Endothelial cell (in vitro differentiated cells): ENCODE measurements at regions not wholly inside any gene's neighbourhood (a gene's known extent, or its start where the extent isn't known, plus 50 kb on each side); places are given as distances from the start of the nearest gene placed in this dataset.

Source experiments
- DNase-seq: peaks from one replicate; pipeline ENCODE4 v3.0.0; 2021; ENCODE audit warnings: low spot score
- H3K27ac Mint-ChIP-seq: one replicate; pipeline ENCODE4 v1.8.0; 2021; ENCODE audit warnings: mixed read lengths, inconsistent platforms; ENCODE audit not compliant: unreplicated experiment
- H3K27me3 Mint-ChIP-seq: one replicate; pipeline ENCODE4 v1.8.0; 2021; ENCODE audit warnings: mild to moderate bottlenecking, moderate library complexity, mixed read lengths, inconsistent platforms; ENCODE audit not compliant: unreplicated experiment
- H3K36me3 Mint-ChIP-seq: one replicate; pipeline ENCODE4 v1.8.0; 2021; ENCODE audit warnings: mild to moderate bottlenecking, low read depth, mixed read lengths, inconsistent platforms; ENCODE audit not compliant: unreplicated experiment
- H3K4me1 Mint-ChIP-seq: one replicate; pipeline ENCODE4 v1.8.0; 2021; ENCODE audit warnings: mild to moderate bottlenecking, mixed read lengths, inconsistent platforms; ENCODE audit not compliant: unreplicated experiment
- H3K4me3 Mint-ChIP-seq: one replicate; pipeline ENCODE4 v1.8.0; 2021; ENCODE audit warnings: mild to moderate bottlenecking, mixed read lengths, inconsistent platforms; ENCODE audit not compliant: unreplicated experiment
- H3K9me3 Mint-ChIP-seq: one replicate; pipeline ENCODE4 v1.8.0; 2021; ENCODE audit warnings: mixed read lengths, inconsistent platforms; ENCODE audit not compliant: unreplicated experiment
- TF ChIP-seq, protein P1 (sequence below): fragments of 200-600 bp; sonication (generic); IDR thresholded peaks from one replicate; pipeline ENCODE4 v1.5.0; 2021; ENCODE audit warnings: antibody characterized with exemption; ENCODE audit not compliant: unreplicated experiment

DNA sequence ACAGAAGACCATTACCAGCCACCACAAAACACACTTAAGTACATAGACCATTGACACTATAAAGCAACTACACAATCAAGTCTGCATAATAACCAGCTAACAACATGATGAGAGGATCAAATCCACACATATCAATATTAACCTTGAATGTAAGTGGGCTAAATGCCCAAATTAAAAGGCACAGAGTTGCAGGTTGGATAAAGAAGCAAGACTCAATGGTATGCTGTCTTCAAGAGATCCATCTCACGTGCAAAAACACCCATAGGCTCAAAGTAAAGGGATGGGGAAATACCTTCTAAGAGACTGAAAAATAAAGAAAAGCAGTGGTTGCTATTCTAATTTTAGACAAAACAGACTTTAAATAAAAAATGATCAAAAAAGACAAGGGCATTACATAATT is 113.6 kb upstream of the CD180 start:
- H3K27me3 Mint-ChIP-seq = no peaks in the 10 kb centered on the region
- H3K9me3 Mint-ChIP-seq = no peaks in the 10 kb centered on the region
- no peaks in the 10 kb centered on the region for H3K36me3 Mint-ChIP-seq
- no peak overlapping the region for H3K4me3 Mint-ChIP-seq
- H3K4me1 Mint-ChIP-seq = no peaks in the 10 kb centered on the region
- DNase-seq = no peak
- TF ChIP-seq, protein P1, sequence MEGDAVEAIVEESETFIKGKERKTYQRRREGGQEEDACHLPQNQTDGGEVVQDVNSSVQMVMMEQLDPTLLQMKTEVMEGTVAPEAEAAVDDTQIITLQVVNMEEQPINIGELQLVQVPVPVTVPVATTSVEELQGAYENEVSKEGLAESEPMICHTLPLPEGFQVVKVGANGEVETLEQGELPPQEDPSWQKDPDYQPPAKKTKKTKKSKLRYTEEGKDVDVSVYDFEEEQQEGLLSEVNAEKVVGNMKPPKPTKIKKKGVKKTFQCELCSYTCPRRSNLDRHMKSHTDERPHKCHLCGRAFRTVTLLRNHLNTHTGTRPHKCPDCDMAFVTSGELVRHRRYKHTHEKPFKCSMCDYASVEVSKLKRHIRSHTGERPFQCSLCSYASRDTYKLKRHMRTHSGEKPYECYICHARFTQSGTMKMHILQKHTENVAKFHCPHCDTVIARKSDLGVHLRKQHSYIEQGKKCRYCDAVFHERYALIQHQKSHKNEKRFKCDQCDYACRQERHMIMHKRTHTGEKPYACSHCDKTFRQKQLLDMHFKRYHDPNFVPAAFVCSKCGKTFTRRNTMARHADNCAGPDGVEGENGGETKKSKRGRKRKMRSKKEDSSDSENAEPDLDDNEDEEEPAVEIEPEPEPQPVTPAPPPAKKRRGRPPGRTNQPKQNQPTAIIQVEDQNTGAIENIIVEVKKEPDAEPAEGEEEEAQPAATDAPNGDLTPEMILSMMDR = no peak
- no peak overlapping the region for H3K27ac Mint-ChIP-seq

DNA sequence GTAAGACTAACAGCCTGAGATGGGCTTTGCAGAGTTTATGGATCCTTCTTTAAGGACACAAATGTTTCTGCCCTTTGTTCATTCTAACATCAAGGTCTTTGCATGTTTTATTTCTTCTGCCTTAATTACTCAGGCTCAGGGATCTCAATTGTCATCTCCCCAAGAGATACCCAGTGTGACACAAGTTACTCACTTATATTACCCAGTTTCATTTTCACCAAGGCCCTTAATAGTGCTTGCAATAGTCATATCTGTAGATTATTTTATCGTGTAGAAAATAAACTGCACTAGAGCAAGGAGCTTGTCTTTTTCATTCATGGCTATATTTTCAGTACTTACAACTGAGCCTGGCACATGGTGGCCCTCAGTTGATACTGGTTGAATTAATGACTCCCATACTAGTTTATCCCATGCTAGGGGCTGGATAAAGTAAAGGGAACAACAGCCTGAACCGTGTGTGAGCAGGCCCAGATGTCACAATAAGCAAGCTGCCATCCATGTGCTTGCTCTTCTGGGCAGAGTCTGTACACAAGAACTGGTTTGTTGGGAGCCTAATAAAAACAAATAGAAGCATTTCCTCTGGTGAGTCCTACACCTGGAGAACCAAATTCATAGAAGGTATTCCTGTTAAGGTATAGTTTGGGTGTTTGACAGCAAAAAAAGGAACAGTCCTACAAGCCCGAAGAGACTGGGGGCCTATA is 112.5 kb upstream of the CD180 start:
- TF ChIP-seq, protein P1 = no peak
- Mint-ChIP-seq H3K27ac (no peak overlapping the region), H3K36me3 (no peaks in the 10 kb centered on the region), H3K27me3 (no peaks in the 10 kb centered on the region), H3K4me3 (no peak overlapping the region), H3K9me3 (no peaks in the 10 kb centered on the region), H3K4me1 (no peaks in the 10 kb centered on the region)
- DNase-seq = no peak

DNA sequence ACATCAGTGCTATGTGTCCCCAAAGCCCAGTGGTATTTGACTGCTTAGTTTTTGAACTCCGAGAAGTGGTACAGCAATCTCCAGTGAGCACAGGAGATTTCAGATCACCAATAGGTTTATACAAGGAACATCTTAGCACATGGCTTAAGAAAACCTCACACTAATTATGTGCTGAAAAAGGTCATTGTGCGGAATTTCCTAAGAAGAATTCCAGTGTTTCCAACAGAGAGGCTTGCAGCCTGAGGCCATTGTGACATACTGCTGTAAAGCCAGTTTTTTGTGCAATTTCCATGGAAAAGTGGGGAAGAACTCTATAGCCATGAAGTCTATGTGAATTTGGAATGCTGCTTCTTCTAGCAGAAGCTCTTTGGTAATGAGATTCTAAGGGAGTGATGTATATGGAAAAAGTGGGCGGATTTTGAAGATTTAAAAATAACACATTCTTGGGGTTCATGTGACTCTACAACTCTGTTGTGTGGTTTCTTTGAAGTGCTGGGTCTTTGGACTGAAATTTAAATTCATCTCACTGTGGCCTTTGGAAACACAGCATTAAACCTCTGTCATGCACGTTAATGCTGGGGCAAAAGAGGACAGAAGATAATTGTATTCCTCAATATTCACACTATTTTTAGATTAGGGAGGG is 110.5 kb upstream of the CD180 start:
- H3K27ac Mint-ChIP-seq = no peak overlapping the region
- H3K4me1 Mint-ChIP-seq = no peaks in the 10 kb centered on the region
- H3K4me3 Mint-ChIP-seq = no peak overlapping the region
- no peak for DNase-seq
- H3K9me3 Mint-ChIP-seq = no peaks in the 10 kb centered on the region
- TF ChIP-seq, protein P1 = no peak
- H3K36me3 Mint-ChIP-seq = no peaks in the 10 kb centered on the region
- H3K27me3 Mint-ChIP-seq = no peaks in the 10 kb centered on the region

DNA sequence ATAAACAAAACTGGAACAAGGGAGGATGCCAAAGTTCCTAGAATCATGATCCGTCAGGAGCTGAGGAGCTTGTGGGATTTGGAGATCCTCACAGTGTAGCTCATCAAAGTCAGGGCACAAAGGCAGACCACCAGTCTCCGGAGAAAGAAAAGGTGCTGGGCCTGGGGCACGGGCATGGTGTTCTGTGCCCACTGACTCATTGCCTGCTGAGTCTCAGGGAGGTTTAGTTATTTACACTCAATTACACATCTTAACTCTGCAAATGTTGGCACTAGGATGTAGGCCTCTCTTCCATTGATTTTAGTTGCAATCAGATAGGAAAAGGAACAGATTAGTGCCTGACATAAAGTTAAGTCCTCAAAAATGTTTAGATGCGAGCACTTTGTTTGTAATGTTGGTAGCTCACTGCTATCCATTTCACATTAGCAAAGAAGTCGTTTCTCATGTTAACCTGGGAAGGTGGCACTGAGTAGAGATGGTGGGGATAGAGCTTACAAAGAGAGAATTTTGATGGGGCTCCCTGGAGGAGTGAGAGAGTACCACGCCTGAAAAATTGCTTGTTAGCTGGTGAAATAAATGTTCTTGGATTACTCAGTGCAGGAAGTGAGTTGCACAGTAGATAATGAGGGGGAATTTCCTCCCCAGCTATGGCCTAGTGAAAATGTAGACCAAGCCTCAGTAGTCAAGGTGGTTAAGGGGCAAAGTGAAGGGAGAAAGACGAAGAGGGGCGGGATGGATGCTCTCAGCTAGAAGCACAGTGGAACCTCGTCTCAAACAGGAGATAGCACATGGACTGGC is 109.5 kb upstream of the CD180 start:
- H3K4me3 Mint-ChIP-seq = no peak overlapping the region
- H3K9me3 Mint-ChIP-seq = no peaks in the 10 kb centered on the region
- no peaks in the 10 kb centered on the region for H3K27me3 Mint-ChIP-seq
- no peak overlapping the region for H3K27ac Mint-ChIP-seq
- H3K36me3 Mint-ChIP-seq = no peaks in the 10 kb centered on the region
- no peak for DNase-seq
- H3K4me1 Mint-ChIP-seq = no peaks in the 10 kb centered on the region
- TF ChIP-seq, protein P1 = no peak
